H1 (cell line): ENCODE measurements at regions not wholly inside any gene's neighbourhood (a gene's known extent, or its start where the extent isn't known, plus 50 kb on each side); places are given as distances from the start of the nearest gene placed in this dataset.

Experiments used
- BRCA1 ChIP-seq: IDR thresholded peaks from 2 replicates; pipeline ENCODE4 v1.6.1; 2012; ENCODE audit warnings: low read depth, low read length, improper control_type of control experiment
- CREB1 ChIP-seq: IDR thresholded peaks from 2 replicates; pipeline ENCODE4 v1.6.1; 2012; ENCODE audit warnings: inconsistent platforms
- EP300 ChIP-seq, 2 experiments: IDR thresholded peaks; 1 replicate in 1 of 2; 2 replicates in 1 of 2; pipeline ENCODE4 v1.6.1; 2011 to 2012; ENCODE audit warnings: low read depth in 2 of 2, low read length in 2 of 2, mild to moderate bottlenecking in 2 of 2, borderline replicate concordance in 1 of 2, inconsistent platforms in 1 of 2, moderate library complexity in 1 of 2
- GABPA ChIP-seq: IDR thresholded peaks from 2 replicates; pipeline ENCODE4 v1.6.1; 2011; ENCODE audit warnings: mild to moderate bottlenecking, low read length, moderate library complexity, borderline replicate concordance; ENCODE audit not compliant: insufficient read depth
- HDAC6 ChIP-seq: IDR thresholded peaks from one replicate; pipeline ENCODE4 v1.7.1; 2012; ENCODE audit warnings: low read depth, mild to moderate bottlenecking, inconsistent platforms, low read length, moderate library complexity
- KDM5A ChIP-seq: fragments of 200-600 bp; IDR thresholded peaks from 2 replicates; pipeline ENCODE4 v1.7.1; 2012; ENCODE audit warnings: mild to moderate bottlenecking, low read length, inconsistent platforms, mixed read lengths
- PHF8 ChIP-seq: fragments of 200-600 bp; sonication (generic); conservative IDR thresholded peaks from 2 replicates; pipeline ENCODE4 v1.7.1; 2012; ENCODE audit warnings: low read depth, mild to moderate bottlenecking, inconsistent platforms, low read length, moderate library complexity
- POLR2A ChIP-seq, 2 experiments: IDR thresholded peaks; 1 replicate in 1 of 2; 2 replicates in 1 of 2; pipeline ENCODE4 v1.6.1; 2011; ENCODE audit warnings: low read depth in 2 of 2, low read length in 2 of 2, mild to moderate bottlenecking in 2 of 2; ENCODE audit errors: control extremely low read depth in 1 of 2
- POLR2AphosphoS5 ChIP-seq: IDR thresholded peaks from 2 replicates; pipeline ENCODE4 v1.6.1; 2011; ENCODE audit warnings: low read depth, low read length
- SIN3A ChIP-seq, 2 experiments: IDR thresholded peaks in 1 of 2; conservative IDR thresholded peaks in 1 of 2; 2 replicates each; pipeline ENCODE4 v1.6.1; 2011 to 2012; ENCODE audit warnings: low read length in 2 of 2, improper control_type of control experiment in 1 of 2, low read depth in 1 of 2, mild to moderate bottlenecking in 1 of 2
- SP4 ChIP-seq: IDR thresholded peaks from 2 replicates; pipeline ENCODE4 v1.6.1; 2012; ENCODE audit warnings: low read length, inconsistent platforms
- TF ChIP-seq, protein P1 (sequence below), 3 experiments: IDR thresholded peaks; 1 replicate in 2 of 3; 2 replicates in 1 of 3; pipeline versions ENCODE4 v1.5.1 to v1.6.1; 2011; ENCODE audit warnings: low read length in 3 of 3, mild to moderate bottlenecking in 3 of 3, inconsistent platforms in 2 of 3, low read depth in 1 of 3, moderate library complexity in 1 of 3; ENCODE audit not compliant: insufficient read depth in 1 of 3; ENCODE audit errors: control extremely low read depth in 1 of 3
- TF ChIP-seq, protein P2 (sequence below): IDR thresholded peaks from 2 replicates; pipeline ENCODE4 v1.6.1; 2012; ENCODE audit warnings: low read length, inconsistent platforms

- TF ChIP-seq, protein P1, sequence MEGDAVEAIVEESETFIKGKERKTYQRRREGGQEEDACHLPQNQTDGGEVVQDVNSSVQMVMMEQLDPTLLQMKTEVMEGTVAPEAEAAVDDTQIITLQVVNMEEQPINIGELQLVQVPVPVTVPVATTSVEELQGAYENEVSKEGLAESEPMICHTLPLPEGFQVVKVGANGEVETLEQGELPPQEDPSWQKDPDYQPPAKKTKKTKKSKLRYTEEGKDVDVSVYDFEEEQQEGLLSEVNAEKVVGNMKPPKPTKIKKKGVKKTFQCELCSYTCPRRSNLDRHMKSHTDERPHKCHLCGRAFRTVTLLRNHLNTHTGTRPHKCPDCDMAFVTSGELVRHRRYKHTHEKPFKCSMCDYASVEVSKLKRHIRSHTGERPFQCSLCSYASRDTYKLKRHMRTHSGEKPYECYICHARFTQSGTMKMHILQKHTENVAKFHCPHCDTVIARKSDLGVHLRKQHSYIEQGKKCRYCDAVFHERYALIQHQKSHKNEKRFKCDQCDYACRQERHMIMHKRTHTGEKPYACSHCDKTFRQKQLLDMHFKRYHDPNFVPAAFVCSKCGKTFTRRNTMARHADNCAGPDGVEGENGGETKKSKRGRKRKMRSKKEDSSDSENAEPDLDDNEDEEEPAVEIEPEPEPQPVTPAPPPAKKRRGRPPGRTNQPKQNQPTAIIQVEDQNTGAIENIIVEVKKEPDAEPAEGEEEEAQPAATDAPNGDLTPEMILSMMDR (IDR thresholded peaks at IDR 0.05; ENCODE audit: control extremely low read depth in 1 of 3, insufficient read depth in 1 of 3, low read depth in 1 of 3, low read length in 3 of 3), result no peak
- TF ChIP-seq, protein P2, sequence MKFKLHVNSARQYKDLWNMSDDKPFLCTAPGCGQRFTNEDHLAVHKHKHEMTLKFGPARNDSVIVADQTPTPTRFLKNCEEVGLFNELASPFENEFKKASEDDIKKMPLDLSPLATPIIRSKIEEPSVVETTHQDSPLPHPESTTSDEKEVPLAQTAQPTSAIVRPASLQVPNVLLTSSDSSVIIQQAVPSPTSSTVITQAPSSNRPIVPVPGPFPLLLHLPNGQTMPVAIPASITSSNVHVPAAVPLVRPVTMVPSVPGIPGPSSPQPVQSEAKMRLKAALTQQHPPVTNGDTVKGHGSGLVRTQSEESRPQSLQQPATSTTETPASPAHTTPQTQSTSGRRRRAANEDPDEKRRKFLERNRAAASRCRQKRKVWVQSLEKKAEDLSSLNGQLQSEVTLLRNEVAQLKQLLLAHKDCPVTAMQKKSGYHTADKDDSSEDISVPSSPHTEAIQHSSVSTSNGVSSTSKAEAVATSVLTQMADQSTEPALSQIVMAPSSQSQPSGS, result no peak
- TF ChIP-seq POLR2AphosphoS5, result no peak
- TF ChIP-seq PHF8, result no peak
- TF ChIP-seq SIN3A (conservative IDR thresholded peaks at IDR 0.05 in 1 of 2, IDR thresholded peaks at IDR 0.05 in 1 of 2; ENCODE audit: low read depth in 1 of 2, low read length in 2 of 2), result no peak
- TF ChIP-seq GABPA, result no peak
- no peak for TF ChIP-seq HDAC6
- no peak for TF ChIP-seq KDM5A
- TF ChIP-seq SP4, result no peak
- TF ChIP-seq BRCA1, result no peak
- no peak for TF ChIP-seq POLR2A (IDR thresholded peaks at IDR 0.05; ENCODE audit: control extremely low read depth in 1 of 2, low read depth in 2 of 2, low read length in 2 of 2)
- TF ChIP-seq CREB1, result no peak
- TF ChIP-seq EP300 (IDR thresholded peaks at IDR 0.05; ENCODE audit: borderline replicate concordance in 1 of 2, low read depth in 2 of 2, low read length in 2 of 2), result no peak
These were observed 135.2 kb downstream of the NPIPB5 start for GRCh38 chr16:22645868-22646267.
